Right lobe of liver (tissue), 6 donors: ENCODE measurements at regions not wholly inside any gene's neighbourhood (a gene's known extent, or its start where the extent isn't known, plus 50 kb on each side); places are given as distances from the start of the nearest gene placed in this dataset.
A peak's percentile ranks its signal among the peaks of the same experiment; 100 is the strongest.

ENCODE experiments used
- ATAC-seq, 4 donors: fragments of 200-7000 bp; cut with Tn5 transposase; one replicate each; pipeline ENCODE4 v1.9.1; 2020; ENCODE audit warnings: mild to moderate bottlenecking in 4 of 4, moderate library complexity in 4 of 4
- DNase-seq, 3 donors: peaks; one replicate each; pipeline ENCODE4 v3.0.0-alpha.2; 2020
- H3K27ac ChIP-seq, 3 donors: fragments of 200-600 bp; one replicate each; pipeline ENCODE4 v1.8.0; 2022
- H3K27me3 ChIP-seq, 2 donors: fragments of 200-600 bp; one replicate each; pipeline ENCODE4 v1.8.0; 2022
- H3K36me3 ChIP-seq, 4 donors: fragments of 200-600 bp; sonication (generic) in 1 of 4; one replicate each; pipeline versions ENCODE4 v1.5.1 to v1.8.0; 2017 to 2022; ENCODE audit warnings: control low read depth in 1 of 4
- H3K4me1 ChIP-seq, 4 donors: fragments of 200-600 bp; sonication (generic) in 1 of 4; one replicate each; pipeline versions ENCODE4 v1.5.1 to v1.8.0; 2017 to 2022; ENCODE audit warnings: control low read depth in 1 of 4
- H3K4me3 ChIP-seq, 3 donors: fragments of 200-600 bp; one replicate each; pipeline ENCODE4 v1.8.0; 2022
- H3K9me3 ChIP-seq, 4 donors: fragments of 200-600 bp; sonication (generic) in 1 of 4; one replicate each; pipeline versions ENCODE4 v1.5.1 to v1.8.0; 2017 to 2022; ENCODE audit warnings: control low read depth in 1 of 4
- CTCF ChIP-seq, 4 donors: fragments of 200-600 bp in 3 of 4; fragments of 450-650 bp in 1 of 4; IDR thresholded peaks; one replicate each; pipeline versions ENCODE4 v1.5.1 to v1.8.0; 2016 to 2022; ENCODE audit warnings: antibody characterized with exemption in 4 of 4, mild to moderate bottlenecking in 2 of 4
- POLR2A ChIP-seq: fragments of 450-650 bp; IDR thresholded peaks from one replicate; pipeline ENCODE4 v1.6.1; 2017; ENCODE audit warnings: antibody characterized with exemption, mild to moderate bottlenecking
- WGBS: methylation state at CpG from one replicate; pipeline ENCODE4 v1.1.6; 2018; ENCODE audit warnings: low coverage, low lambda C conversion rate; ENCODE audit not compliant: insufficient coverage; ENCODE audit errors: missing lambda C conversion rate; 5-methylcytosine and 5-hydroxymethylcytosine counted together
- intact Hi-C, 2 donors: fragments of 100-400 bp; cut with DNase I; formaldehyde crosslinking; loops; one replicate each; pipeline versions ENCODE4 v1.11.2 to v1.14.1; 2022
- donor health status: DM: no; HTN: yes; CAD: no.
- donor health status: DM: no; HTN: no; CAD: no.
- donor health status: DM: no; HTN: no; CAD: no.
- donor health status: DM: no; HTN: yes; CAD: no.
- donor health status: DM: no; HTN: yes; CAD: no.

- DNase-seq (no peak), ATAC-seq (no peak)
- Histone ChIP-seq H3K27me3 (no peaks in the 10 kb centered on the region), H3K4me3 (no peak overlapping the region), H3K36me3 (no peaks in the 10 kb centered on the region), H3K9me3 (no peaks in the 10 kb centered on the region), H3K4me1 (peaks cover 0 to 5% (median 0%) of the 10 kb centered on the region in 4 donors), H3K27ac (no peak overlapping the region)
- TF ChIP-seq POLR2A: no peak
- TF ChIP-seq CTCF (IDR thresholded peaks at IDR 0.05): no peak
- WGBS: 86% methylated on average over 13 of the region's 15 CpGs
- intact Hi-C loops: no loop called here
Observed at GRCh38 chr12:105931762-105932570, 206.8 kb downstream of the NUAK1 start.

GRCh38 chr12:105933671-105934665 is 204.8 kb downstream of the NUAK1 start:
- peak in 2 of 3 donors; percentile 42 to 44 for DNase-seq
- Histone ChIP-seq H3K4me1 (peaks cover 0 to 5% (median 0%) of the 10 kb centered on the region in 4 donors), H3K9me3 (no peaks in the 10 kb centered on the region), H3K27ac (no peak overlapping the region), H3K27me3 (no peaks in the 10 kb centered on the region), H3K4me3 (no peak overlapping the region), H3K36me3 (no peaks in the 10 kb centered on the region)
- TF ChIP-seq POLR2A (no peak), CTCF (IDR thresholded peaks at IDR 0.05) (no peak)
- WGBS: 57% methylated on average over 8 of the region's 13 CpGs
- peak; percentile 57 to 87 (median 72) for ATAC-seq
- intact Hi-C loops: no loop called here

- peaks cover 0 to 5% (median 0%) of the 10 kb centered on the region in 4 donors for H3K4me1 ChIP-seq
- no peaks in the 10 kb centered on the region for H3K36me3 ChIP-seq
- ATAC-seq: no peak
- TF ChIP-seq CTCF (IDR thresholded peaks at IDR 0.05) (no peak), POLR2A (no peak)
- H3K27me3 ChIP-seq: no peaks in the 10 kb centered on the region
- H3K4me3 ChIP-seq: no peak overlapping the region
- no peak overlapping the region for H3K27ac ChIP-seq
- DNase-seq: no peak
- intact Hi-C loops: no loop called here
- no peaks in the 10 kb centered on the region for H3K9me3 ChIP-seq
- WGBS: 59% methylated on average over 6 of the region's 6 CpGs
Observed at GRCh38 chr12:105935106-105935505, 203.6 kb downstream of the NUAK1 start.

GRCh38 chr12:105935981-105936380 is 202.8 kb downstream of the NUAK1 start:
- Histone ChIP-seq H3K36me3 (no peaks in the 10 kb centered on the region), H3K27ac (no peak overlapping the region), H3K4me1 (peaks cover 0 to under 1% (median 0%) of the 10 kb centered on the region in 4 donors), H3K9me3 (no peaks in the 10 kb centered on the region), H3K4me3 (no peak overlapping the region), H3K27me3 (no peaks in the 10 kb centered on the region)
- ATAC-seq (no peak), DNase-seq (no peak)
- TF ChIP-seq POLR2A (no peak), CTCF (IDR thresholded peaks at IDR 0.05) (no peak)
- WGBS: 64% methylated on average over 2 of the region's 3 CpGs
- intact Hi-C loops: no loop called here
